ENCODE measurements at regions not wholly inside any gene's neighbourhood (a gene's known extent, or its start where the extent isn't known, plus 50 kb on each side); places are given as distances from the start of the nearest gene placed in this dataset.

GRCh38 chr6:122330315-122330714 lies 69.1 kb upstream of the HSF2 start:
- TF ChIP-seq POLR2A (IDR thresholded peaks at IDR 0.05) (no peak), EP300 (IDR thresholded peaks at IDR 0.05) (no peak)
- no peak for DNase-seq (ENCODE audit: low spot score in 2 of 2)
- no peaks in the 10 kb centered on the region for H3K9me3 ChIP-seq
- no peaks in the 10 kb centered on the region for H3K36me3 ChIP-seq
- no peaks in the 10 kb centered on the region for H3K27me3 ChIP-seq
- no peak overlapping the region for H3K4me3 ChIP-seq
- 36% methylated on average over 1 of the region's 1 CpG for WGBS
- H3K27ac ChIP-seq, result no peak overlapping the region
- H3K4me1 ChIP-seq, result no peaks in the 10 kb centered on the region

DNA sequence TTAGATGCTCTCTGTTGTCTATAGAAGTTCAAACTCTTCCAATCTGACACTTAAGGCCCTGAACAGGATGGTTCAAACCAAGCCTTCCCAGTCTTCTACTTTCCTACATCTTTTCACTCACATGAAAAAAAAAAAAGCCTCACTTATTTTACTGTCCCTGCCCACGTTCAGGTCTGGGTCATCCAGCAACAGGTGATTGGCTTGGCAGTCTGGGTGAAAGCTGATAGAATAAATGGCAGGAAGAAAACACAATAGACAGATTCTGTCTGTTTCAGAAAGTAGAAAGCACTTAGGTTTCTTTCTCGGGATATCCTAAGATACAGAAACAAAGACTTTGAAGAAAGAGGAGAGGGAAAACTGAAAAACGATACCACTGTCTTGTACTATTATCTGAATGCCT lies 61.8 kb upstream of the HSF2 start:
- no peaks in the 10 kb centered on the region for H3K27me3 ChIP-seq
- 67% methylated on average over 3 of the region's 3 CpGs for WGBS
- no peak for DNase-seq (ENCODE audit: low spot score in 2 of 2)
- H3K9me3 ChIP-seq, result no peaks in the 10 kb centered on the region
- H3K4me3 ChIP-seq, result no peak overlapping the region
- H3K36me3 ChIP-seq, result no peaks in the 10 kb centered on the region
- TF ChIP-seq POLR2A (IDR thresholded peaks at IDR 0.05) (no peak), EP300 (IDR thresholded peaks at IDR 0.05) (no peak), CTCF (IDR thresholded peaks at IDR 0.05) (no peak), POLR2AphosphoS5 (IDR thresholded peaks at IDR 0.05) (no peak)
- H3K27ac ChIP-seq, result no peak overlapping the region
- H3K4me1 ChIP-seq, result no peaks in the 10 kb centered on the region

- H3K36me3 ChIP-seq, result no peaks in the 10 kb centered on the region
- H3K9me3 ChIP-seq, result no peaks in the 10 kb centered on the region
- WGBS, result 59% methylated on average over 2 of the region's 2 CpGs
- H3K4me1 ChIP-seq, result no peaks in the 10 kb centered on the region
- H3K4me3 ChIP-seq, result no peak overlapping the region
- TF ChIP-seq POLR2A (IDR thresholded peaks at IDR 0.05) (no peak), EP300 (IDR thresholded peaks at IDR 0.05) (no peak), CTCF (IDR thresholded peaks at IDR 0.05) (no peak), POLR2AphosphoS5 (IDR thresholded peaks at IDR 0.05) (no peak)
- no peak overlapping the region for H3K27ac ChIP-seq
- no peak for DNase-seq (ENCODE audit: low spot score in 2 of 2)
- peaks cover 6% of the 10 kb centered on the region for H3K27me3 ChIP-seq
Observed at GRCh38 chr6:122339661-122340060, 59.8 kb upstream of the HSF2 start.

DNA sequence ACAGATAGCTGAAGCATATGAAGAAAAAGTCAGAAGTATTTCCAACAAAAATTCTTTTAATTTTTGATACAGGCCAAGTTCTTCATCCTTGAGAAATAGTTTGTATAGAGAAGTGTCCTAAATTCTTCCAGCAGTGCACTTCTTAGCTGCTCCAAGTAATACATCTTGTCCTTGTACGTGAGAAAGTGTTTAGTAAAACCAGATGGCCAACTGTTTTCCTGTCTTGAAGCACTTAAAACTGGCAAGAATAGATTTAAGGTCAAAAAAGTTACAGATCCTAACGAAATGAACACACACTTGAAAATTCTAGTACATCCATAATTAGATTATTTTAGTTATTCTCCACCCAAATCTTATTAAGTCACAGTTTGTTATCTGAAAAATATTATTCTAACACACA lies 52.2 kb upstream of the HSF2 start:
- Histone ChIP-seq H3K36me3 (no peaks in the 10 kb centered on the region), H3K9me3 (no peaks in the 10 kb centered on the region), H3K27ac (peak overlapping the region; percentile 4), H3K4me3 (no peak overlapping the region), H3K4me1 (no peaks in the 10 kb centered on the region), H3K27me3 (peaks cover 6% of the 10 kb centered on the region)
- TF ChIP-seq POLR2AphosphoS5 (IDR thresholded peaks at IDR 0.05) (no peak), EP300 (IDR thresholded peaks at IDR 0.05) (no peak), POLR2A (IDR thresholded peaks at IDR 0.05) (no peak), CTCF (IDR thresholded peaks at IDR 0.05) (no peak)
- no peak for DNase-seq (ENCODE audit: low spot score in 2 of 2)
- WGBS, result 39% methylated on average over 2 of the region's 2 CpGs

DNA sequence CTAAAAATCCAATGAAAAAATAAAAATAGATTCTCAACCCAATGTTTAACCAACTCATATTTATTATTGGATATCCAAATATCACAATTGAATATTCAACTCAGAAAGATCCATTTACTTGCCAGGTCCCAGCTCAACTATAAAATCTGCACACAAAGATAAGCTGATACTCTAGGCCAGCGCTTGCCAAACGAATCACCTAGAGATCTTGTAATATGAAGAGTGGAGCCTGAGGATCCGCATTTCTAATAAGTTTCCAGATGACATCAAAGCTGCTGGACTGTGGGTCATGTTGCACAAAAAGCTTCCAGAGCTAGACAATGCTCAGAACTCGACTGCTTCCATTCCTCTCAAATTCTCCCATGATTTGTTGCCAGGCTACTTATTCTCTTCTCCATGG lies 51.7 kb upstream of the HSF2 start:
- Histone ChIP-seq H3K4me1 (no peaks in the 10 kb centered on the region), H3K9me3 (no peaks in the 10 kb centered on the region), H3K27me3 (peaks cover 6% of the 10 kb centered on the region), H3K27ac (peak overlapping the region; percentile 4), H3K4me3 (no peak overlapping the region), H3K36me3 (no peaks in the 10 kb centered on the region)
- WGBS, result 70% methylated on average over 4 of the region's 4 CpGs
- no peak for TF ChIP-seq POLR2AphosphoS5 (IDR thresholded peaks at IDR 0.05)
- TF ChIP-seq CTCF (IDR thresholded peaks at IDR 0.05), result no peak
- no peak for TF ChIP-seq POLR2A (IDR thresholded peaks at IDR 0.05)
- TF ChIP-seq EP300 (IDR thresholded peaks at IDR 0.05), result no peak
- DNase-seq (ENCODE audit: low spot score in 2 of 2), result no peak

Data from suprapubic skin (tissue), 4 donors.